ENCODE measurements at regions not wholly inside any gene's neighbourhood (a gene's known extent, or its start where the extent isn't known, plus 50 kb on each side); places are given as distances from the start of the nearest gene placed in this dataset.

DNA sequence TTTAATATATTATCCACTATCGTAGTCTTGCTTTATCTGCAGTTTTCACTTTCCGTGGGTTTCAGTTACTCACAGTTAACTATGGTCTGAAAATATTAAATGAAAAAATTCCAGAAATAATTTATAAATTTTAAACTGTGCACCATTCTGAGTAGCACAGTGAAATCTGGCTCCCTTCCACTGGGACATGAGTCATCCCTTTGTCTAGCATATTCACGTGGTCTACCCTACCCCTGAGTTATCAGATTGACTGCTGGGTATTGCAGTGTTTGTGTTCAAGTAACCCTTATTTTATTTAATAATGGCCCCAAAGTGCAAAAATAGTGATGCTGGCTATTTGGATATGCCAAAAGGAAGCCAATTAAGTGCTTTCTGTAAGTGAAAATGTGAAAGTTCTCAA is 539.5 kb upstream of the AGTR1 start:
- no peaks in the 10 kb centered on the region for H3K27me3 ChIP-seq
- no peak overlapping the region for H3K27ac ChIP-seq
- TF ChIP-seq, protein P1, sequence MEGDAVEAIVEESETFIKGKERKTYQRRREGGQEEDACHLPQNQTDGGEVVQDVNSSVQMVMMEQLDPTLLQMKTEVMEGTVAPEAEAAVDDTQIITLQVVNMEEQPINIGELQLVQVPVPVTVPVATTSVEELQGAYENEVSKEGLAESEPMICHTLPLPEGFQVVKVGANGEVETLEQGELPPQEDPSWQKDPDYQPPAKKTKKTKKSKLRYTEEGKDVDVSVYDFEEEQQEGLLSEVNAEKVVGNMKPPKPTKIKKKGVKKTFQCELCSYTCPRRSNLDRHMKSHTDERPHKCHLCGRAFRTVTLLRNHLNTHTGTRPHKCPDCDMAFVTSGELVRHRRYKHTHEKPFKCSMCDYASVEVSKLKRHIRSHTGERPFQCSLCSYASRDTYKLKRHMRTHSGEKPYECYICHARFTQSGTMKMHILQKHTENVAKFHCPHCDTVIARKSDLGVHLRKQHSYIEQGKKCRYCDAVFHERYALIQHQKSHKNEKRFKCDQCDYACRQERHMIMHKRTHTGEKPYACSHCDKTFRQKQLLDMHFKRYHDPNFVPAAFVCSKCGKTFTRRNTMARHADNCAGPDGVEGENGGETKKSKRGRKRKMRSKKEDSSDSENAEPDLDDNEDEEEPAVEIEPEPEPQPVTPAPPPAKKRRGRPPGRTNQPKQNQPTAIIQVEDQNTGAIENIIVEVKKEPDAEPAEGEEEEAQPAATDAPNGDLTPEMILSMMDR (IDR thresholded peaks at IDR 0.05): no peak
- TF ChIP-seq EP300 (IDR thresholded peaks at IDR 0.05) (no peak), POLR2A (IDR thresholded peaks at IDR 0.05) (no peak)
- peaks cover 0 to 3% (median 0%) of the 10 kb centered on the region in 4 donors for H3K4me1 ChIP-seq
- H3K4me3 ChIP-seq: no peak overlapping the region
- no peaks in the 10 kb centered on the region for H3K9me3 ChIP-seq
- DNase-seq (ENCODE audit: low spot score in 2 of 2): peak in 1 of 2 donors; percentile 14
- WGBS, 2 donors: 32 to 34% methylated on average over 3 of the region's 3 CpGs
- no peaks in the 10 kb centered on the region for H3K36me3 ChIP-seq

DNA sequence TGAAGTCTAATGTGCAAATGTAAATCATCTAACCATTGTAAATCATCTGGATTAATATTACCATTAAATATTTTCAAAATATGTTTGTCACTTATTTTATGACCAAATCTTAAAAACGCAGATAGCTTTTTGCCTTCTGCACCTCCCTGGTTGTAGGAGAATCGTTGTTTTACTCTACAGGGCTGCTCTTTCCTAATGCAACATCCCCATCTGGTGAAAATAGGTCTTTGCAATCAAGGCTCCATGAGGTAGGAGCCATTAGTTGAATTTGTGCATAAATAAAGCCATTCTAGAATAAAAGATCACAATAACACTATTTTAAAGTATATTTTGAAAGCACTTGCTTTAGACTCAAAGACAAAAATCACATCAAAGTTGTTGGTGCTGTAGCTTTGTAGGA is 535.6 kb upstream of the AGTR1 start:
- no peak for DNase-seq (ENCODE audit: low spot score in 2 of 2)
- Histone ChIP-seq H3K4me1 (peaks cover 0 to 3% (median 0%) of the 10 kb centered on the region in 4 donors), H3K27ac (no peak overlapping the region), H3K36me3 (no peaks in the 10 kb centered on the region), H3K4me3 (no peak overlapping the region), H3K9me3 (no peaks in the 10 kb centered on the region), H3K27me3 (no peaks in the 10 kb centered on the region)
- WGBS, 2 donors: 58 to 64% methylated on average over 2 of the region's 2 CpGs
- TF ChIP-seq EP300 (IDR thresholded peaks at IDR 0.05) (no peak), POLR2A (IDR thresholded peaks at IDR 0.05) (no peak)
- TF ChIP-seq, protein P1 (IDR thresholded peaks at IDR 0.05): no peak

DNA sequence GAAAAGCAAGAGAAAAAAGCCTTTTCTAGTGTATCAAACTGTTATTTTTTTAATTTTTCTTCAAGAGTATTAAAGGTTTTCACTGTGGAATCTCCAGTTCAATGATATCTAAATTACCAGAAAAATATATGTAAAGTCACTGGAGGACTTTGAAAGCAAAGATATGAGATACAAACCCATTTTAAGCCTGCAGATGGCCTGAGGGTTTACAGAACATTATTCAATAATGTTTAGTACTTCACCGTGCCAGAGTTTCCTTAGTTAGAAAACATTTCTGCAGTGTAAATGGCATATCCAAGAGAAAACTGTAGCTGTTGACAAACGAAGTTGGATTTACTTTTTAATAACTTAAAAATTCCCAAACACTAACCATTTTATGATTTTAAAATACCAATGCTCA is 529.4 kb upstream of the AGTR1 start:
- WGBS, 2 donors: 48 to 51% methylated on average over 2 of the region's 2 CpGs
- H3K27me3 ChIP-seq: no peaks in the 10 kb centered on the region
- H3K27ac ChIP-seq: no peak overlapping the region
- H3K4me1 ChIP-seq: no peaks in the 10 kb centered on the region
- TF ChIP-seq, protein P1 (IDR thresholded peaks at IDR 0.05): no peak
- TF ChIP-seq EP300 (IDR thresholded peaks at IDR 0.05): no peak
- no peaks in the 10 kb centered on the region for H3K9me3 ChIP-seq
- no peak for DNase-seq (ENCODE audit: low spot score in 2 of 2)
- no peak overlapping the region for H3K4me3 ChIP-seq
- H3K36me3 ChIP-seq: no peaks in the 10 kb centered on the region

DNA sequence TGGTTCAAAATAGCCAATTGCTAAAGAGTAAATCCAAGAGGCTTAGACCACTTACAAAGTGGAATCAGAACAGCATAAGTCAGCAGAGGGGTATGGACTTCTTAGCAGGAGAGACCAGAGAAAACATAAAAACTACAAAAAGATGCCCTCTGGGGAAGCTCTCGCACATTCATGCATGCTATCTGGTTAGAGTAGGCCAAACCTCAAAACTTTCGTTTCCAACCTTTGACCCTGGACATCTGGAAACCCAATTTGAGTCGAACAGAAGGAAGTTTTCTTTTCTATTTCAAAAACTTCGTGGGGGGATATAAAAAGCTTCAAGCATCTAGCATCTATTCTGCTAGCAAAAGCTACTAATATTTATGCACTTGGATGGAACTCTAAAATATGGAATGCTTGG is 523.9 kb upstream of the AGTR1 start:
- TF ChIP-seq, protein P1 (IDR thresholded peaks at IDR 0.05): no peak
- TF ChIP-seq POLR2A (IDR thresholded peaks at IDR 0.05) (no peak), EP300 (IDR thresholded peaks at IDR 0.05) (no peak)
- no peak for DNase-seq (ENCODE audit: low spot score in 2 of 2)
- H3K36me3 ChIP-seq: no peaks in the 10 kb centered on the region
- H3K9me3 ChIP-seq: no peaks in the 10 kb centered on the region
- 43 to 61% methylated on average over 4 of the region's 4 CpGs for WGBS, 2 donors
- H3K27ac ChIP-seq: no peak overlapping the region
- H3K27me3 ChIP-seq: no peaks in the 10 kb centered on the region
- no peak overlapping the region for H3K4me3 ChIP-seq
- H3K4me1 ChIP-seq: peaks cover 0 to 14% (median 0%) of the 10 kb centered on the region in 4 donors

DNA sequence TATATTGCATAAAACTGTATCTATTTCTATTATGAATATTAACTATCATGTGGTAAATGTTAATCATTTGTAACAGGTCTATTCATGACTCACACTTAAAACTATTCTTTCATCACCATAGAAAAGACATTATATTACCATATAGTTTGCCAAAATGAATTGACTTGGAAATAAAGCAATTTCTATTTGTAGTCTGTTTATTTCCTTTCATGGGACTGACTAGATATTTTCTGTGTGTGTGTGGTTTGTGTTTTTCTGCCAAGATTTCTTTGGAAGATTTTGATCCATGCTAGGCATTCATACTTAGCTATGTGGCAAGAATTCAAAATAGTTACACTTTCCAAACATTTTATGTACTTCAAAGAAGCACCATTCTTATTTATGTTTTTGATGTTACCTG is 522.5 kb upstream of the AGTR1 start:
- DNase-seq (ENCODE audit: low spot score in 2 of 2): no peak
- H3K27me3 ChIP-seq: no peaks in the 10 kb centered on the region
- TF ChIP-seq, protein P1 (IDR thresholded peaks at IDR 0.05): no peak
- no peak for TF ChIP-seq POLR2A (IDR thresholded peaks at IDR 0.05)
- no peak for TF ChIP-seq EP300 (IDR thresholded peaks at IDR 0.05)
- no peak overlapping the region for H3K27ac ChIP-seq
- H3K9me3 ChIP-seq: no peaks in the 10 kb centered on the region
- H3K4me1 ChIP-seq: peaks cover 0 to 14% (median 0%) of the 10 kb centered on the region in 4 donors
- no peaks in the 10 kb centered on the region for H3K36me3 ChIP-seq
- no peak overlapping the region for H3K4me3 ChIP-seq
